Osteocyte (in vitro differentiated cells): ENCODE measurements at regions not wholly inside any gene's neighbourhood (a gene's known extent, or its start where the extent isn't known, plus 50 kb on each side); places are given as distances from the start of the nearest gene placed in this dataset.
A peak's percentile ranks its signal among the peaks of the same experiment; 100 is the strongest.

Source experiments
- DNase-seq: peaks from one replicate; pipeline ENCODE4 v3.0.0; 2021; ENCODE audit warnings: mixed read lengths; ENCODE audit not compliant: unreplicated experiment; ENCODE audit errors: extremely low spot score
- H3K27ac Mint-ChIP-seq: one replicate; pipeline ENCODE4 v1.8.0; 2021; ENCODE audit warnings: mild to moderate bottlenecking, mixed read lengths; ENCODE audit not compliant: unreplicated experiment
- H3K27me3 Mint-ChIP-seq: one replicate; pipeline ENCODE4 v1.8.0; 2021; ENCODE audit warnings: mixed read lengths; ENCODE audit not compliant: unreplicated experiment
- H3K36me3 Mint-ChIP-seq: one replicate; pipeline ENCODE4 v1.8.0; 2021; ENCODE audit warnings: mixed read lengths; ENCODE audit not compliant: unreplicated experiment
- H3K4me1 Mint-ChIP-seq: one replicate; pipeline ENCODE4 v1.8.0; 2021; ENCODE audit warnings: mixed read lengths; ENCODE audit not compliant: unreplicated experiment
- H3K4me3 Mint-ChIP-seq: one replicate; pipeline ENCODE4 v1.8.0; 2021; ENCODE audit warnings: mild to moderate bottlenecking, moderate library complexity, mixed read lengths; ENCODE audit not compliant: unreplicated experiment
- H3K9me3 Mint-ChIP-seq: one replicate; pipeline ENCODE4 v1.8.0; 2021; ENCODE audit warnings: mixed read lengths; ENCODE audit not compliant: unreplicated experiment
- CTCF ChIP-seq: fragments of 200-600 bp; sonication (generic); IDR thresholded peaks from 2 replicates; pipeline ENCODE4 v1.5.0; 2021; ENCODE audit warnings: antibody characterized with exemption, mild to moderate bottlenecking, moderate library complexity

DNA sequence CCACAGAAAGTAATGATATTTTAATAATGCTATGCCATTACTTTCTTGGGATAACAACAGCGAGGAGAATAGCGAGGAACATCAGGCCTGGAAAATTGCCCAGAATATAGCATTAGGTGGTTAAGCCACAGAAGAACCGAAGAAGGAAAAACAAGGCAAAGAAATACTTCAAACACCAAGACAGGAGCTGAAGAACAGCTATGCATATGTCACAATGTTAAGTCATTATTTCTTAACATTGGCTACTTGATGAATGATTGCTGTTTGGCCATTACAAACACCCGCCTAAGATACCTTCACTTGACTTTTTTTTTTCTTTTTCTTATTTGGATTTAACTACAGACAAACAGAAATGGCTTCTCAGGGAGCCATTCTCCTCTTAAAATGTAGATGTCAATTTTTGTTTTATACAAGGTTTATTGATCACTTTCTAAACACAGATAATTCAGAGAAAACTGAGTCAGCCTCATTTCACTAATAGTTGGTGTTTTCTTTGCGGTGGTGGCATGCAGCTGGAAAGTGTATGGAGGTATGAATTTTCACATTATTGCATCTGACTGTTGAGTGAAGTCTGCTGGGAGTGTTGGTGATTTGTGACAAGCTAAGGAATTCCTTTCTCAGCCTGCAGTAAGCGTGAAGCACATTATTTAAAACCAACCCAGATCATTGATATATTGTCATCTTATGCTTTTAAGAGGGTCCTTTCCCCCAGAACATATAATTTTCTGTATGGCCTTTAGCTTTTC lies 705.7 kb upstream of the NR2F2 start:
- H3K9me3 Mint-ChIP-seq, result peaks cover 15% of the 10 kb centered on the region
- H3K36me3 Mint-ChIP-seq, result peaks cover 2% of the 10 kb centered on the region
- peaks cover 31% of the 10 kb centered on the region for H3K4me1 Mint-ChIP-seq
- no peak for DNase-seq
- no peaks in the 10 kb centered on the region for H3K27me3 Mint-ChIP-seq
- no peak overlapping the region for H3K27ac Mint-ChIP-seq
- TF ChIP-seq CTCF, result no peak
- no peak overlapping the region for H3K4me3 Mint-ChIP-seq

DNA sequence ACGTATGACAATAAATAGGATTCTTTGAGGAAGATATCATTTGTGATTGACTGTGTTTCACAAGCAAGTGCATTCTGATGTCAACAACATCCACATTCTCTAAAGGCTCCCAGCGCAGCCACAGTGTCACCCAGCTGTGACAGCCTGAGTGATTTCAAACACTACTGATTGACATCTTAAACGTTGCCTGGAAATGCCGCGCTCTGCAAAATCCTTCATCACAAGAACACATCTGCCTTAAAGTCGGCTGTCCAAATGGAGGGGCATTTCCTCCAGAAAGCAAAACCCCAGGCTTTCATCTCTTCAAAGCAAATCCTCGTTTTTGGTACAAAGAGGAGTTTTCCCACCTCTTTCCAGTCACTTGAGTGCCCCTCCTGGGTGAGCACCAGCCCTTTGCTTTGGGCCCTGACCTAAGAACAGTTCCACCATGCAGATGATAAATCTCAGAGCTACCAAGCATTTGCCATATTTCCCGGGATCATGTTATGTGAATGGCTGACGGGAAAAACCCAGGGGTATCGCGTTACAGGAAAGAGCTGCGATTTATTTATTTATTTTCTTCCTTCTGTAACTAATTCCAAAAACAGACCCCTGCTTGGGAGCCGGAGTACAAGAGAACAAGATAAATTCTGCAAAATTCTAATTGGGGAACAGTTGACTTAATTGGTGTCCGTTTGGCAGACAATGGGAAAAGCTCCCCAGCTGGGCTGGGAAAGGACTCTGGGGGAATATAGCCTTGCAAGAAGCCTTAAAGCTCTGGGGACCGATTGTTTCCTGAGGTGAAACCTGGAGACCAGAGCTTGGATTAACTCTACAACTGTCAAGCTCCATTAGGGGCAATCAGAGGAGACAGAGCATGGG lies 703.8 kb upstream of the NR2F2 start:
- peak overlapping the region; percentile 62 for H3K27ac Mint-ChIP-seq
- DNase-seq, result no peak
- H3K27me3 Mint-ChIP-seq, result no peaks in the 10 kb centered on the region
- TF ChIP-seq CTCF, result no peak
- H3K4me1 Mint-ChIP-seq, result peaks cover 24% of the 10 kb centered on the region
- H3K4me3 Mint-ChIP-seq, result no peak overlapping the region
- peaks cover 14% of the 10 kb centered on the region for H3K9me3 Mint-ChIP-seq
- peaks cover 2% of the 10 kb centered on the region for H3K36me3 Mint-ChIP-seq

- no peak overlapping the region for H3K27ac Mint-ChIP-seq
- no peaks in the 10 kb centered on the region for H3K36me3 Mint-ChIP-seq
- no peak for TF ChIP-seq CTCF
- peaks cover 16% of the 10 kb centered on the region for H3K4me1 Mint-ChIP-seq
- H3K4me3 Mint-ChIP-seq, result no peak overlapping the region
- no peak for DNase-seq
- H3K9me3 Mint-ChIP-seq, result no peaks in the 10 kb centered on the region
- H3K27me3 Mint-ChIP-seq, result no peaks in the 10 kb centered on the region
Observed at GRCh38 chr15:95629503-95630168, 700.9 kb upstream of the NR2F2 start.

- peaks cover 11% of the 10 kb centered on the region for H3K4me1 Mint-ChIP-seq
- H3K4me3 Mint-ChIP-seq, result no peak overlapping the region
- no peaks in the 10 kb centered on the region for H3K9me3 Mint-ChIP-seq
- H3K27me3 Mint-ChIP-seq, result no peaks in the 10 kb centered on the region
- TF ChIP-seq CTCF, result no peak
- H3K27ac Mint-ChIP-seq, result no peak overlapping the region
- no peak for DNase-seq
- H3K36me3 Mint-ChIP-seq, result no peaks in the 10 kb centered on the region
Observed at GRCh38 chr15:95630683-95631082, 699.8 kb upstream of the NR2F2 start.

GRCh38 chr15:95635666-95636065 lies 694.8 kb upstream of the NR2F2 start:
- Mint-ChIP-seq H3K27me3 (no peaks in the 10 kb centered on the region), H3K4me3 (no peak overlapping the region), H3K36me3 (no peaks in the 10 kb centered on the region), H3K9me3 (no peaks in the 10 kb centered on the region), H3K4me1 (no peaks in the 10 kb centered on the region), H3K27ac (no peak overlapping the region)
- no peak for DNase-seq
- no peak for TF ChIP-seq CTCF
